ENCODE measurements at regions not wholly inside any gene's neighbourhood (a gene's known extent, or its start where the extent isn't known, plus 50 kb on each side); places are given as distances from the start of the nearest gene placed in this dataset.
A peak's percentile ranks its signal among the peaks of the same experiment; 100 is the strongest.

DNA sequence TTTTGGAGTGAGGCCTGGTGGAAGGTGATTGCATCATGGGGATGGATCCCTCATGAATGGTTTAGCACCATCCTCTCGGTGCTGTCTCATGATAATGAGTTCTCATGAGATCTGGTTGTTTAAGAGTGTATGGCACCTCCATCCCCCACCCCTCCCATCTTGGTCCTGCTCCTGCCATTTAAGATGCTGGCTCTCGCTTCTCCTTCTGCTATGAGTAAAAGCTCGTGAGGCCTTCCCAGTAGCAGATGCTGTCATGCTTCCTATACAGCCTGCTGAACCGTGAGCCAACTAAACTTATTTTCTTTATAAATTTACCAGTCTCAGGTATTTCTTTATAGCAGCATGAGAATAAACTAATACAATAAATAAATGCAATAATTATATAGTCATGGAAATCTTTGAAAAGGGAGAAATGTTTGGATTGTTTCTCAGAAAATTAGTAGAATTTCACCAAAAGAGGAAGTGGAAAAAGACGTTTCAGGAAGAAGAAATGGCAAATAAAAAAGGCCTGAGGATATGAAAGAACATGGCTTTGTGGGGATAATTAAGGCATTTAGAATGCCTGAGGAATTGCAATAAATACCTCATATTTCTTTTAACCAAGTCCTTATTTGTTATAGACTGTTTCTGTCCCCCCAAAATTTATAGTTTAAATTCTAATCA lies 451.2 kb upstream of the ADGRL4 start:
- DNase-seq (ENCODE audit: low read depth), result no peak

DNA sequence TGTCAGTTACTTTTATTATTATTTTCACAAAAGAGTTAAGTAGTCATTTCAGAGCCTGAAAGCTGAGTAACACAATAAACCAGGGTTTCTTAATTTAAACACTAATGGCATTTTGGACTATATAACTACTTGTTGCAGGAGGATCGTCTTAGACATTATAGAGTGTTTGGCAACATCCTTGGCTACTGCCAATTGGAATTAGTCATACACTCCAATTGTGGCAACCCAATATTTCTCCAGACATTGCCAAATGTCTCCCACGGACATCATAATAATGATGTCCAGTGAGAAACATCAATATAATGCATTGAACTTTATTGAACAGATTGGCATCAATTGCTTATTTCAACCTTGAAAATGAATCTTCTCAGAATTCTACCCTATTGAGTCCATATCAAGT lies 441.9 kb upstream of the ADGRL4 start:
- DNase-seq (ENCODE audit: low read depth), result no peak

DNA sequence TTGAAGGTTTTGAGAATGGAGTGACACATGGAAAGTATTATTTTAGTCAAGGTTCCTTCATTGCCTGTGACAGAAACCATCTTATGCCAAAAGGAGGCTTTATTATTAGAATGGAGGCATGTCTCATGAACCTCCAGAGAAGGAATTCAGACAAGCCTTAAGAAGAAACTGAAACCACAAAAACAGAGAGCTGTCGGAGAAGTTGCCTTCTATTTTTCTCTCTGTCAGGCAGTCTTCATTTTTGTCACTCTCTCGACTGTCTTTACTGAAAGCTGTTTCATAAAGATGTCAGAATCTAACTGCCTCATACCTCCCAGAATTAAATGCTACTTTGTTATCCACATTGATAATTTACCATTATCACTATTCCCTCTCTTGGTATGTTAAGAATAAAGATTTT lies 434.7 kb upstream of the ADGRL4 start:
- DNase-seq (ENCODE audit: low read depth), result no peak

DNA sequence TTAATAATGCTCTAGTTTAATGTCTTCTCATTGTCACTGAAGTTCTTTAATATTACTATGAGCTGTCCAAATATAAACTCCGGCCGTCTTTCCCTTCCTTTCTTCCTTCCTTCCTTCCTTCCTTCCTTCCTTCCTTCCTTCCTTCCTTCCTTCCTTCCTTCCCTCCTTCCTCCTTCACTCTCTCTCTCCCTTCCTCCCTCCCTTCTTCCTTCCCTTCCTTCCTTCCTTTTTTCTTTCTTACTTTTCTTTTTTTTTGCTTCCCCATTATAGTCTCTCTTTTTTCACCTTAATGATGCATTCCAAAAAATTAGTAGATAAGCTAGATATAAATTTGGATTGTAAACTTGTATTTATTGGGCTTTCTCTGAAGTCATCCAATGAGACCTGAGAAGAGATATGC lies 431.0 kb upstream of the ADGRL4 start:
- no peak for DNase-seq (ENCODE audit: low read depth)

DNA sequence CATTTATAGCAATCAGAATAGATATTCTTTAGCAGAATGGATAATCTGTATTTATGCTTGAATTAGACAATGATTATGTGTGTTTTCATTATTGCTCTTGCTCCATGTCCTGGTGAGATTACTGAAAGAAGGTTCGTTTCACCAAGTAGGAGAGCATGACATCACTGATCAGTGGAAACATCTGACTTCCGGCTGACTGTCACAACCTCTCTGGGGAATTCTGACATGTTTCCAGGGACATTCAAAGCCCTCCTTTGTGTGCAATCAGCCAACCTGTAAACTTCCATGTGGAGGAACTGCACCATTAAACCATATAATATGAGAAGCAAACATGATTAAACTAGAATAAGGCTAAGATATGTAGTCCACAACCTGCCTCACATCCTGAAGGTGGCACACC lies 424.8 kb upstream of the ADGRL4 start:
- DNase-seq (ENCODE audit: low read depth), result no peak

DNA sequence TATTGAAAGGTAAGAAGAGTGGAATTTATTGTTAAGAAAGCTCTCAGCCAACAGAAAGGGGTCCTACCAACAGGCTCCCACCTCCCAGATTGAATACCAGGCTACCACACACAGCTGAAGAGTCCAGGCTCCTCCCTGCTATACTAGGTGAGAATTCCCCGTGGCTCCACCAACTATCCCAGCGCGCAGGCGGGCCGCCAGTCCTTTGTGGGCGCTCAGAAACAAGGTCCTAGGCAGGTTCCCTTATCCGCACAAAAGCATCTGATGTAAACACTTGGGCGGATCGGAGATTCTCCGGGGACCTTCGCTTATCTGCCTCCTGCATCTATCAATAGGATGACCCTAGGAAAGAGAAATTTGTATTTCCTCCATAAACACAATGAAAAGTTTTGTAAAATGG lies 423.9 kb upstream of the ADGRL4 start:
- DNase-seq (ENCODE audit: low read depth), result no peak

DNA sequence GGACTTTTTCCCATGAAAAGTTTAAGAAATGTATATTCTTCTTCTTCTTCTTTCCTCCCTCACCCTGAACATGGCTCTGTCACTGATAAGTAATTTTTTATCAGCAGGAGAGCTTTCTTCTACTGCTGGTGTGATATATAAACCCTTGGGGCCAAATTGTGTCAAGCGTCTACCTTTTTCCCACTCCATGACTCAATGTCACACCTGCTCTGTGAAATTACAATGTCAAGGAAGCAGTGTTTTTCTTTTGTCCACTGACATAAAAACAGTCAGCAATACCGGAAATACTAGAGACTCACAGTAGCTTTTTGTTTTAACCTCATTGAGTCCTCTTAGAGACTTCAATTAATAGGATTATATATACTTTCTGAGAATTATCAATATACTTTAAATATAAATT lies 416.2 kb upstream of the ADGRL4 start:
- DNase-seq (ENCODE audit: low read depth), result no peak

DNA sequence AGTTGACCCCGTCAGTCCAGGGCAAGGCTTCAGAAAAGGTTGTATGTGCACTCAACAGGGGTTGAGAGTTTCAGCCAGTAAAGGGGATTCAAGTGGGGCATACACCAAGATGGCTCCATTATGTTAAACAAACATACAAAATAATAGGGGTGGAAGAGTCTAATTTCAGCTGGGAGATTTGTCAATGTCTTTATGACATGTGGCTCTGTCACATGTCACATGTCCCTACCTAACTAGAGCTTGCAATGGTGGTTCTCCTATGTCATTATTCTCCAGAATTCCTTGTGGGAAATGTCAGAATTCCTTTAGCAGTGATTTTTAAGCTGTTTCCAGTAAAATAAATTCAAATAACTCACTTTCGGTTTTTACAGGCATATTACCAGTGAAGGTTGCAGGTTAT lies 392.0 kb upstream of the ADGRL4 start:
- DNase-seq (ENCODE audit: low read depth), result no peak

DNA sequence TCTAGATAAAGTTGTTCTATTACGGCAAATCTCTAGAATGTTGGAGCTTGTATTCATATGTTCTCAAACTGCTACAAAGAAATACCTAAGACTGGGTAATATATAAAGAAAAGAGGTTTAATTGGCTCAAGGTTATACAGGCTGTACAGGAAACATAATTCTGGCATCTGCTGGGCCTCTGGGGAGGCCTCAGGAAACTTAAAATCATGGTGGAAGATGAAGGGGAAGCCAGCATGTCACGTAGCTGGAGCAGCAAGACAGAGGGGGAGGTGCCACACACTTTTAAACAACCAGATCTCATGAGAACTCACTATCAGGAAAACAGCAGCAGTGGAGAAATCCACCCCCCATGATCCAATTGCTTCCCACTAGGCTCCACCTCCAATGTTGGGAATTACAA lies 390.4 kb upstream of the ADGRL4 start:
- DNase-seq (ENCODE audit: low read depth), result no peak

DNA sequence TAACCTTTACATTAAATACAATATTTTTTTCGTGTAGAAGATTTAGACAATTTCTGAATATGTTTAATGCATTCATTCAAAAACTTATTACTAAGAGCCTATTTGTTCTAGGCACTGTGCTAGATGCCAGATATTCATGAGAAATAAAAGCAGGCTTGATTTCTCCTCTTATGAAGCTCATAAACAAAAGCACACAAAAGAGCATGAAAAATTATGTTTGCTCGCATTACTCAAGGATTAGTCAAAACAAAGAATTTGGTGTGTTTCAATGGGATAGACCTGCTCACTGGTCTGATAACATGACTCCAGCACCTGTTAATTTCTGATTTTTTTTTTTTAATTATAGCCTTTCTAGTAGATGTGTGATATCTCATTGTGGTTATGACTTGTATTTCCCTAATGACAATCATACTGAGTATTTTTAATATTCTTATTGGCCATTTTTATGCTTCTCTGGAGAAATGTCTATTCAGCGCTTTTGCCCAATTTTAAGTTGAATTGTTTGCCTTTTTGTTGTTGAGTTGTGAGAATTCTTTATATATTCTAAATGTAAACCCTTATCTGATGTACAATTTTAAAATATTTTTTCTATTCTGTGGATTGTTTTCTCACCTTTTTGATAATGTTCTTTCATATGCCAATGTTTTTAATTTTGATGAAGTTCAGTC lies 382.3 kb upstream of the ADGRL4 start:
- no peak for DNase-seq (ENCODE audit: low read depth)

DNA sequence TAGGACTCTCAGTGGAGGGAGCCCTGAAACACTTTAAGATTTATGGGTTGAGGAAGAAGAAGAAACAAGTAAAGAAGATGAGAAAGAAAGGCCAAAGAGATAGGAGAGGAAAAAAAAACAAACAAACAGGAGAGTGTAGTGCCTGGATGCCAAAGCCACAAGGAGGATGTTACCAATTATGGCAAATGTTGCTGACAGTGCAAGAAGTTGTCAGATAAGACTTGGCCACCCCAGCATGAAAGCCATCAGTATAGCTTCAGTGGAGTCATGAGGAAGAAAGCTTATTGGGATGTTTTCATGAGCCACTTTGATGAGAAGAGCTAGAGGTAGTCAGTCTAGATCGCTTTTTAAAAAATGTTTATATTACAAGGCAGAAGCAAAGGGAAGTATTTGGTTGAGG lies 380.2 kb upstream of the ADGRL4 start:
- no peak for DNase-seq (ENCODE audit: low read depth)

DNA sequence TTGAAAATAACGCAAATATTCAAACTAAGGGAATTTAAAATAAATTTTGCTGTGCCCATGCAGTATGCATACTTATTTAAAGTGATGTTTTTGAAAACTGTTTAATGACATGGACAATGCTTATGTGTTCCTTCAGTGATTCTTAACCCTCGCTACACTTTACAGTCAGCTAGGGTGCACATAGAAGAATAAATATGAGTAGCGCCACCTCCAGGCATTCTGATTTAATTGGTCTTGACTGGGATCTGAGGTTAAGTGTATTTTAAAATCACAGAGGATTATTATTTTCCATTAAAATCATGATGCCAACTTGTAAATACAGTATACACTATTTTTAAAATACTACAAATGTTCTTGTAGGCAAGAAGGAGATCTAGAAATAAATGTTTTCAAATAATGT lies 373.5 kb upstream of the ADGRL4 start:
- DNase-seq (ENCODE audit: low read depth), result no peak

DNA sequence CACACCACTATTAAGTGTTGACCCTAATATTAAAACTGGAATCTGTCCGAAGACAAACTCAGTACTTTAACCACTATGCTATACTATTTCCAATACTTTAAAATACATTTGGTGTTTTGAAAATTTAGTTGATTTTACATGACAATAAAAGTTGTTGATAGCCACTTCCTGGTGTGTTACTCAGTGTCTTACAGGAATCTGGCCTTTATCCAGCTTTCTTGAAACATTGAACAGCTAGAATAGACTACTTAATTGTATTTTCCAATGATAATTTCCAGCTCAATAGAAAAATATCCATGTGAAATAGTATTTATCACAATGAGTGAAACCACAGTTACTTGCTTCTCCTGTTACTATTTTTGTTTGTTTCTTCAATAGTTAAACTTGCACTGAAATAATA lies 369.6 kb upstream of the ADGRL4 start:
- no peak for DNase-seq (ENCODE audit: low read depth)

DNA sequence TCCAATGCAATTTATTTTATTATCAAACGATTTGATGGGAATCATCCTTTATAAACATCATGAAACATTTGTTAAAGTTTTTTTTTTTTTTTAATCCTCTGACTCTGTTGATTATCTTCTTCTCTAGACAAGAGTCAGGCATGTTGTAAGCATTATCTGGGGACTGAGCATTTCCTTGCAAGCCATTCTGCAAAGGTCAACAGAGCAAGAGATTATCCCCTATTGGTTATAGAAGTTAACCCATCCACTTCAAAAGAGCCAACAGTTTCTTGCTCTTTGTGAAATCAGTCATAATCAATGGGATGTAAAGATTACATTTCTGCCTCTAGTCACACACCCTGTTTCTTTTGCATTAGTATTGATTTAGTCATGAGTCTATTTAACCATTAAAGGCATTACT lies 368.8 kb upstream of the ADGRL4 start:
- no peak for DNase-seq (ENCODE audit: low read depth)

DNA sequence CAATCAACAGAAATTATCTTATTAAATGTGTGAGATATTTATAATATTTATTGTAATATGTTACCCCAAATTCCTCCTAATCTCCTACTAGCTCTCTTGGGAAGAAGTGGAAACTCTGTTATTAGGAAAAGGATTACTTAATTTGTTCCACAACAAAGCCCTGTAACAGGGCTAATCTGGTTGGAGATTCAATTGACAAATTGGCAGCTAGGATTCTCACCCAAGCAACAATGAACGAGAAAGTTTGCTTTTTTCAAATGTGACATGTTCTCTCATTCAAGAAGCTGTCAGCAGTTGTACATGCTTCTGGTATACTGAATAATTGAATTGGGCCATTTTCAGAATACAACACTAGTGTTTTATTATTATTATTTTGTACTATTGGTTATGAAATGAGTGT lies 367.9 kb upstream of the ADGRL4 start:
- no peak for DNase-seq (ENCODE audit: low read depth)

DNA sequence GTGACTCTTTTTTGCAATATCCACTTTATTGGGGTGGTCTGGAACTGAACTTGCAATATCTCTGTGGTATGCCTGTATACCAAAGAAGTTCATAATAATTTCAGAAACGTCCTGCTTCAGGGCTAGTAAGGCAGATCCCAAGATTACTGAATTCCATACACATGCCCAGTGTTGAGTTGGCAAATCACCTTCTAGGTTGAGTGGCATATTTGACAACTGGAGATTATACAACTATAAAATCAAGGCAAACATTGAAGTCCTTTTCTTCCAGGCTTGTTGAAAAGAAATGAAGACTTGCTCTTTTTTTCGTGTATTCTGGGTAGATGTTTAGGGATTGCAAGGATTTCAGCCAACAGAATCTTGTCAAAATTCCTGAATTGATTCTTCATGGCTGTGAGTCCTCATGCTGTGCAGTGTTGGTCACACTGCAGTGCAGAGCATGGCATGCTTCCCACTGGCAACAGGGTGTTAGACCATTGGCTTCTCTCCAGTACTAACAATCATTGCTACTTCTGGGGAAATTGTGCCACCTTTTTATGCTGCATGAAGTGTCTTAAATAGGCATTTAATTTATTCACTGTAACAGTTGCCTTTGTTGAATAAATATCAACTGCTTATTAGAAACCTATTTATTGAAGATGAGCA lies 367.1 kb upstream of the ADGRL4 start:
- peak; percentile 24 for DNase-seq (ENCODE audit: low read depth)

DNA sequence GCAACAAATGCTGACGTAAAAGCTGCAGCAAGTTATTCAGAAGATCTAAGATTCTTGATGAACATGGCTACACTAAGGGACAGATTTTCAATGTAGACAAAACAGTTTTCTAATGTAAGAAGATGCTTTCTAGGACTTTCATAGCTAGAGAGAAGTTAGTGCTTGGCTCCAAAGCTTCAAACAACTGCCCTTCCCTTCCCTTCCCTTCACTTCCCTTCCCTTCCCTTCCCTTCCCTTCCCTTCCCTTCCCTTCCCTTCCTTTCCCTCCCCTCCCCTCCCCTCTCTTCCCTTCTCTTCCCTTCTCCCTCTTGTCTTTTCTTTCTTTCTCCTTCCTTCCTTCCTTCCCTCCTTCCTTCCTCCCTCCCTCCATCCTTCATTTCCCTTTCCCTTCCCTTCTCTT lies 365.3 kb upstream of the ADGRL4 start:
- no peak for DNase-seq (ENCODE audit: low read depth)

DNA sequence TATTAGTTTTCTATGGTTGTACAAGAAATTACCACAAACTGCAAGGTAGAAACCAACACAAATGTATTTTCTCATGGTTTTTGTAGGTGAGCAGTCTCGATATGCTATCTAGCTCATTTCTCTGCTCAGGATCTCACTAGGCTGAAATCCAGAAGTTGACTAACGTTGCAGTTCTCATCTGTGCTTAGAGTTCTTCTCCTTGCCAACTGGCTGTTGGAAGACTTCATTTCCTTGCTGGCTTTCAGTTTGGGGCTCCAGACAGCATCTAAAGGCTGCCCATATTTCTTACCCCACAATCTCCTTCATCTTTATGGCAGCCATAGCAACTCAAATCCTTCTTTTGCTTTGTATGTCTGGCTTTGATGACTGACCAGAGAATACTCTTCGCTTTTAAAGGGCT lies 362.6 kb upstream of the ADGRL4 start:
- no peak for DNase-seq (ENCODE audit: low read depth)

DNA sequence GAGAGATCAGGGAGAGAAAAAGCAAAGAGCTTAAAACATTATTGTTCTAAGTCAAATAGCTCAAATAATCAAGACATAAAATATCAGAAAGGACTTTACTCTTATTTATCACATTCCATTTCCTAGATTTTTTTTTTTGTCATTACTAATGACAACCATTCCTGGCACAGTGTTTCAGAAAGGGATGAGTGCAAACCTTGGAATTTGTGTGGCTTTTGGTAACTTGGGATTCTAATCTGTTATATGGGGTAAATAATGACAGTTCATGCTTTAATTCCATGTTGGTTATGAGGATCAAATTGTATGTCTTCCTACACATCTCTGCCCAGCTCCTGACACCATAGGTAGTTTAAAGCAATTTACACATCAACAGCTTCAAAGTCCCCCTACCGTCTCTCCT lies 358.4 kb upstream of the ADGRL4 start:
- no peak for DNase-seq (ENCODE audit: low read depth)

DNA sequence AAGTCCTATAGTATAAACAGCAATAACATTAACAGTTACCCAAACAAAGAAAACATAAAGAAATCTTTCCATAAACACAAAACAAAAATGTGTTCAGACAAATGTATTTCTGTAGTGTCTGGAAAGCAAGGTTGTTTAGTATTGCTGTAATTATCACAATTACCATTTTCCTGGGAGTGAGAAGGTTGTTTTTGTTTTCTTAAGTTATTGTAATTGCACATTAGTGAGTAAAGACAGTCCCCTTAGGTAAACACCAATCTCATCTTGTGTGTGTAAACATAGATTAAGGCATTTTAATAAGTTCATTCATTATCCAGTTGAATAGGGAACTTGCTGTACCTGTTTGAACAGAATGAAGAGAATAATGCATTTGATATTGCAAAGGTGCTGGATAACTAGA lies 356.9 kb upstream of the ADGRL4 start:
- no peak for DNase-seq (ENCODE audit: low read depth)

DNA sequence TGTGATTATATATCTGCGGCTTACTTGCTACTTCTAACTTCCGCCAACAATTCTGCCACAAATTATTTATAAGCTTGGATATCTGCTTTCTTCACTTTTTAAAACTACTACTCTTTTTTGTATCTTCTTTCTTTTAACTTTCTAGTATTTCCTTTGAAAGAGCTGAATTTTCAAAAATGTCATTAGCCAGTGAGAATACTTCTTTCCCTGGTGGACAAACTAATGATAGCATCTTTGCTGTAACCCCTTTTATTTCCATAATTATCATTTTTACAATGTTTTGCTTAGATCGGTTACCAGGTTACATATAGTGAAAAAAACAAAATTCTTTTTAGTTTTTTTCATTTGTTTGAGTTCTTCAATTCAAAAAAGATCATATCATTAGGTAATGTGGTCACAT lies 355.9 kb upstream of the ADGRL4 start:
- no peak for DNase-seq (ENCODE audit: low read depth)

DNA sequence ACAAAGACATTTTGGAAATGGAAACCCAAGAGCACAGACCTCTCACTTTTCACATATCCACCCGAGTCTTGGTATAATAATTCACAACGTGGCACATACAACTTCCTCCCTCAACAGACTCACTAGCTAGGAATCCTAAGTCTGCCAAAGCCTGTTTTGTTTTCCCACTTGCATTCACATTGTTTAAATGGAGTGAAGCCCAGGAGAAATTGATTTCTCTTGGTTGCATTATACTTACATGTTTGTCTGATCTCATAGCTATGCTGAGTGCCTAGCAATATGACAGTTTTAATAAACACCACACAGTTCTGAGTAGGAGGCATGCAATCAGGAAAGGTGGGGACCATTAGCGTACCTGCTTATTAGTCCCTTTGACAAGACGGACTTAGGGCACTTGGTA lies 348.6 kb upstream of the ADGRL4 start:
- no peak for DNase-seq (ENCODE audit: low read depth)

DNA sequence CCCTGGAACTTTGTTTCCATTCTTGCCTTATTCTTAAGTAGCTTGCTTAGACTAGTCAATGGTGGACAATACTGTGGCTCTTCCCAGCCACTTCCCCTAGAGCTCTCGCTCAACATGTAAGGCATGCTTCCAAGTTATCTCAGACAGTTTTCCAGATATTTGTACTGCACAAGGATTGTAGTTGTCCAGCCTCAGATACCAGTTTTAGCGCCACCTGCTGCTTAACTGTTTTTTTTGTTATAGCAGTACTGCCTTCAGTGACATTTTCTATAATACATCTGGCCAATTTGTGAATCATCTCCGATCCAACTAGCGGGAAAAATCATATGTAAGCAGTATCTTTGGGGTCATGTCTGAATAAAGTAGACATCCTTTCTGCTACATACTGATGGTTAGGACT lies 346.7 kb upstream of the ADGRL4 start:
- no peak for DNase-seq (ENCODE audit: low read depth)

DNA sequence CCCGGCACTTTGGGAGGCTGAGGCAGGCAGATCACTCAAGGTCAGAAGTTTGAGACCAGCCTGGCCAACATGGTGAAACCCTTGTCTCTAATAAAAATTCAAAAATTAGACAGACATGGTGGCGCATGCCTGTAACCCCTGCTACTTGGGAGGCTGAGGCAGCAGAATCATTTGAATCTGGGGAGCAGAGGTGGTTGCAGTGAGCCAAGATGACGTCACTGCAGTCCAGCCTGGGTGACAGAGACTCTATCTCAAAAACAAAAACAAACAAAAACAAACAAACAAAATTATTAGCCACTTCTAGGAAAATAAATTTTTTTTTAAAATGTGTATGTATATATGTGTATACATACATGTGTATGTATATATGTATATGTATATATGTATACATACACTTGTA lies 320.3 kb upstream of the ADGRL4 start:
- no peak for DNase-seq (ENCODE audit: low read depth)

All from forelimb muscle (tissue), 1 donor.